Endothelial cell of umbilical vein (primary cell): ENCODE measurements at regions not wholly inside any gene's neighbourhood (a gene's known extent, or its start where the extent isn't known, plus 50 kb on each side); places are given as distances from the start of the nearest gene placed in this dataset.

ENCODE experiments used
- BruUV-seq: library from RNA; stranded (reverse); fragments of 400-500 nt; replicated peaks from 2 replicates; lab custom pipeline; 2021; lab: Mats Ljungman, UMichigan
- CTCF ChIA-PET: fragments of 300-600, 350-600 bp; sonication (Branson Sonifier 250); formaldehyde crosslinking; loops from one replicate; lab custom pipeline; 2021; ENCODE audit warnings: antibody characterized with exemption, inconsistent platforms; lab: Charles Lee
- POLR2A ChIA-PET: fragments of 300-600, 350-600 bp; sonication (Branson Sonifier 250); formaldehyde crosslinking; loops from one replicate; lab custom pipeline; 2021; ENCODE audit warnings: antibody characterized with exemption, inconsistent platforms; lab: Charles Lee
- DNase-seq: peaks from one replicate; pipeline ENCODE4 v3.0.0-alpha.2; 2011; ENCODE audit warnings: low read depth, low spot score
- FAIRE-seq: peaks from 2 replicates; lab custom pipeline; 2011; peaks lifted over from hg19 to GRCh38; lab: Jason Lieb, UNC
- H2AFZ ChIP-seq: 2 replicates; pipeline ENCODE4 v1.6.0; 2012; ENCODE audit warnings: low read depth, low read length, control low read depth, inconsistent platforms
- H3K27ac ChIP-seq: 2 replicates; pipeline ENCODE4 v1.5.1; 2011; ENCODE audit warnings: low read depth, mild to moderate bottlenecking, control low read depth, low read length, moderate library complexity; ENCODE audit not compliant: insufficient read depth
- H3K27me3 ChIP-seq, 2 experiments: 2 replicates each; pipeline versions ENCODE4 v1.6.0 to v1.6.1; 2011; ENCODE audit warnings: low read length in 2 of 2, mixed read lengths in 1 of 2; ENCODE audit not compliant: control insufficient read depth in 2 of 2, insufficient read depth in 2 of 2
- H3K36me3 ChIP-seq, 2 experiments: 2 replicates in 1 of 2; 3 replicates in 1 of 2; pipeline ENCODE4 v1.5.1; 2011; ENCODE audit warnings: low read length in 2 of 2, mild to moderate bottlenecking in 1 of 2, moderate library complexity in 1 of 2; ENCODE audit not compliant: control insufficient read depth in 2 of 2, insufficient read depth in 2 of 2; ENCODE audit errors: extremely low read depth in 1 of 2
- H3K4me1 ChIP-seq: 3 replicates; pipeline ENCODE4 v1.5.1; 2011; ENCODE audit warnings: mild to moderate bottlenecking, low read length; ENCODE audit not compliant: control insufficient read depth, insufficient read depth; ENCODE audit errors: extremely low read depth
- H3K4me2 ChIP-seq: 2 replicates; pipeline ENCODE4 v1.6.1; 2011; ENCODE audit warnings: low read length, control low read depth, mixed read lengths; ENCODE audit not compliant: insufficient read depth
- H3K4me3 ChIP-seq, 3 experiments: fragments of 200-600 bp in 1 of 3; sonication (generic), shearing (Covaris generic) in 1 of 3; replicated peaks in 1 of 3; 2 replicates each; pipeline ENCODE4 v1.5.1; 2011 to 2016; ENCODE audit warnings: control low read depth in 3 of 3, low read length in 3 of 3, mild to moderate bottlenecking in 2 of 3, inconsistent platforms in 1 of 3, low read depth in 1 of 3, moderate library complexity in 1 of 3; ENCODE audit not compliant: insufficient read depth in 1 of 3
- H3K79me2 ChIP-seq: 2 replicates; pipeline ENCODE4 v1.6.0; 2012; ENCODE audit warnings: low read length, inconsistent platforms; ENCODE audit not compliant: control insufficient read depth, insufficient read depth
- H3K9ac ChIP-seq: replicated peaks from 2 replicates; pipeline ENCODE3; 2011; ENCODE audit warnings: low read length, control low read depth; ENCODE audit not compliant: insufficient read depth; ENCODE audit errors: extremely low read depth
- H3K9me1 ChIP-seq: replicated peaks from 3 replicates; pipeline ENCODE4 v1.6.0; 2011; ENCODE audit warnings: mild to moderate bottlenecking, low read length; ENCODE audit not compliant: control insufficient read depth, insufficient read depth; ENCODE audit errors: extremely low read depth
- H3K9me3 ChIP-seq: replicated peaks from 2 replicates; pipeline ENCODE4 v1.5.1; 2012; ENCODE audit warnings: low read length, inconsistent platforms; ENCODE audit not compliant: control insufficient read depth, insufficient read depth
- H4K20me1 ChIP-seq: replicated peaks from 2 replicates; pipeline ENCODE3; 2011; ENCODE audit warnings: mild to moderate bottlenecking, low read length; ENCODE audit not compliant: control insufficient read depth, insufficient read depth; ENCODE audit errors: extremely low read depth
- EZH2 ChIP-seq: IDR thresholded peaks from 2 replicates; pipeline ENCODE4 v1.6.1; 2012; ENCODE audit warnings: borderline replicate concordance, low read depth, mild to moderate bottlenecking, moderate library complexity, low read length, inconsistent platforms; ENCODE audit not compliant: severe bottlenecking
- FOS ChIP-seq: IDR thresholded peaks from 2 replicates; pipeline ENCODE4 v1.6.1; 2011; ENCODE audit warnings: mild to moderate bottlenecking, low read length, moderate library complexity, borderline replicate concordance; ENCODE audit not compliant: insufficient read depth
- GATA2 ChIP-seq: IDR thresholded peaks from 2 replicates; pipeline ENCODE4 v1.7.0; 2011; ENCODE audit warnings: low read depth, mild to moderate bottlenecking, moderate library complexity, mixed read lengths, low read length; ENCODE audit not compliant: insufficient read length, insufficient read depth
- JUN ChIP-seq: IDR thresholded peaks from 2 replicates; pipeline ENCODE4 v1.6.1; 2011; ENCODE audit warnings: borderline replicate concordance, low read depth; ENCODE audit not compliant: insufficient read length, insufficient read depth
- MYC ChIP-seq: IDR thresholded peaks from one replicate; pipeline ENCODE4 v1.6.1; 2011; ENCODE audit warnings: mild to moderate bottlenecking, low read depth, low read length
- POLR2A ChIP-seq: IDR thresholded peaks from 2 replicates; pipeline ENCODE4 v1.6.1; 2012; ENCODE audit warnings: low read depth, mild to moderate bottlenecking, control low read depth, low read length
- POLR2AphosphoS5 ChIP-seq: IDR thresholded peaks from 2 replicates; pipeline ENCODE4 v1.6.1; 2012; ENCODE audit warnings: low read depth, mild to moderate bottlenecking, control low read depth, low read length, moderate library complexity; ENCODE audit not compliant: insufficient read depth
- dilution Hi-C: fragments of 300-500 bp; cut with MboI; formaldehyde crosslinking; loops from one replicate; pipeline ENCODE4 v1.15.0; 2019; ENCODE audit warnings: low sequenced_read_pairs; ENCODE audit not compliant: extremely low pct_ligation_motif_present
- intact Hi-C: fragments of 100-400 bp; cut with micrococcal nuclease; formaldehyde crosslinking; loops from one replicate; pipeline ENCODE4 v1.10.0; 2022
- TF ChIP-seq, protein P1 (sequence below), 2 donors: IDR thresholded peaks; 1 replicate in 1 of 2; 2 replicates in 1 of 2; pipeline ENCODE4 v1.5.1; 2011; ENCODE audit warnings: low read length in 2 of 2, mild to moderate bottlenecking in 2 of 2, moderate library complexity in 2 of 2, control low read depth in 1 of 2, inconsistent platforms in 1 of 2, low read depth in 1 of 2; ENCODE audit not compliant: insufficient read depth in 1 of 2; ENCODE audit errors: extremely low read depth in 1 of 2
- TF ChIP-seq, protein P2 (sequence below): IDR thresholded peaks from 2 replicates; pipeline ENCODE4 v1.6.1; 2011; ENCODE audit not compliant: insufficient read depth, insufficient read length

DNA sequence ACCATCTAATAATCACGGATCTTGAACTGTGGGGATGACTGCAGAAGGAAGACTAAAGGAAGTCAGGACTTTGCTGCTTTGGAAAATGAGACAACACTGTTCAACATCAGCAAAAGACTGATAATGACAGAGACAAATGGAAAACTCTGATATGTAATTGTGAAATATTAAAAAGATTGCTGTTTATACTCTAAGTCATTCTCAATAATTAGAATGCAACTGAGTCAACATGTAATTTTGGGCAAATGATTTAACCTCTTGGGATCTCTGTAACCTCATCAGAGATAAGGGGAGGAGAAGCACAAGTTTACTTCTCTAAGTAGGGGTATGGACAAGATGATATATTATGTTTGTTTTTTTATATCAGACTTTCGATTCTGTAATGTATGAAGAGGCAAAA, 121.9 kb downstream of the GASK1B start:
- Histone ChIP-seq H3K4me2 (no peak overlapping the region), H3K27ac (no peak overlapping the region)

More for the DNA sequence above, 121.9 kb downstream of the GASK1B start:
- H3K9me1 ChIP-seq: no peaks in the 10 kb centered on the region
- H3K27me3 ChIP-seq: no peaks in the 10 kb centered on the region
- H3K4me1 ChIP-seq: no peaks in the 10 kb centered on the region
- no peak overlapping the region for H3K4me3 ChIP-seq
- no peak for DNase-seq
- no peak for FAIRE-seq
- ChIA-PET POLR2A (no interaction called here), CTCF (no interaction called here)
- BruUV-seq: no TSS peak
- no peak for TF ChIP-seq POLR2A
- TF ChIP-seq EZH2: no peak
- TF ChIP-seq, protein P1, sequence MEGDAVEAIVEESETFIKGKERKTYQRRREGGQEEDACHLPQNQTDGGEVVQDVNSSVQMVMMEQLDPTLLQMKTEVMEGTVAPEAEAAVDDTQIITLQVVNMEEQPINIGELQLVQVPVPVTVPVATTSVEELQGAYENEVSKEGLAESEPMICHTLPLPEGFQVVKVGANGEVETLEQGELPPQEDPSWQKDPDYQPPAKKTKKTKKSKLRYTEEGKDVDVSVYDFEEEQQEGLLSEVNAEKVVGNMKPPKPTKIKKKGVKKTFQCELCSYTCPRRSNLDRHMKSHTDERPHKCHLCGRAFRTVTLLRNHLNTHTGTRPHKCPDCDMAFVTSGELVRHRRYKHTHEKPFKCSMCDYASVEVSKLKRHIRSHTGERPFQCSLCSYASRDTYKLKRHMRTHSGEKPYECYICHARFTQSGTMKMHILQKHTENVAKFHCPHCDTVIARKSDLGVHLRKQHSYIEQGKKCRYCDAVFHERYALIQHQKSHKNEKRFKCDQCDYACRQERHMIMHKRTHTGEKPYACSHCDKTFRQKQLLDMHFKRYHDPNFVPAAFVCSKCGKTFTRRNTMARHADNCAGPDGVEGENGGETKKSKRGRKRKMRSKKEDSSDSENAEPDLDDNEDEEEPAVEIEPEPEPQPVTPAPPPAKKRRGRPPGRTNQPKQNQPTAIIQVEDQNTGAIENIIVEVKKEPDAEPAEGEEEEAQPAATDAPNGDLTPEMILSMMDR (IDR thresholded peaks at IDR 0.05; ENCODE audit: extremely low read depth in 1 of 2, insufficient read depth in 1 of 2, low read depth in 1 of 2, low read length in 2 of 2): no peak
- no peak for TF ChIP-seq MYC
- no peak for TF ChIP-seq GATA2
- no peak for TF ChIP-seq POLR2AphosphoS5
- TF ChIP-seq, protein P2, sequence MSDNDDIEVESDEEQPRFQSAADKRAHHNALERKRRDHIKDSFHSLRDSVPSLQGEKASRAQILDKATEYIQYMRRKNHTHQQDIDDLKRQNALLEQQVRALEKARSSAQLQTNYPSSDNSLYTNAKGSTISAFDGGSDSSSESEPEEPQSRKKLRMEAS: no peak
- no peak for TF ChIP-seq JUN
- TF ChIP-seq FOS: no peak
- H3K36me3 ChIP-seq: no peaks in the 10 kb centered on the region
- H3K79me2 ChIP-seq: no peaks in the 10 kb centered on the region
- dilution Hi-C loops: no loop called here
- no peak overlapping the region for H2AFZ ChIP-seq
- intact Hi-C loops: no loop called here
- no peaks in the 10 kb centered on the region for H4K20me1 ChIP-seq
- H3K9ac ChIP-seq: no peak overlapping the region
- no peaks in the 10 kb centered on the region for H3K9me3 ChIP-seq
